HCT116 (cell line): ENCODE measurements at regions not wholly inside any gene's neighbourhood (a gene's known extent, or its start where the extent isn't known, plus 50 kb on each side); places are given as distances from the start of the nearest gene placed in this dataset.

Source experiments
- CEBPB ChIP-seq: IDR thresholded peaks from 2 replicates; pipeline ENCODE4 v1.6.1; 2012; ENCODE audit warnings: low read depth
- CTCF ChIP-seq, 3 experiments: fragments of 200-600 bp in 1 of 3; sonication (generic) in 1 of 3; IDR thresholded peaks in 2 of 3; conservative IDR thresholded peaks in 1 of 3; 2 replicates each; pipeline ENCODE4 v1.5.1; 2012 to 2017; ENCODE audit warnings: low read depth in 2 of 3, low read length in 2 of 3, antibody characterized with exemption in 1 of 3, borderline replicate concordance in 1 of 3, control low read depth in 1 of 3, mild to moderate bottlenecking in 1 of 3, mixed read lengths in 1 of 3, mixed run types in 1 of 3, moderate library complexity in 1 of 3; ENCODE audit not compliant: insufficient read depth in 1 of 3
- EZH2 ChIP-seq: fragments of 200-600 bp; sonication (generic); IDR thresholded peaks from 2 replicates; pipeline ENCODE4 v1.6.1; 2017; ENCODE audit warnings: antibody characterized with exemption, mixed run types
- POLR2A ChIP-seq: IDR thresholded peaks from 2 replicates; pipeline ENCODE4 v1.7.0; 2011; ENCODE audit warnings: borderline replicate concordance; ENCODE audit not compliant: insufficient read depth, insufficient read length; ENCODE audit errors: extremely low read depth
- RAD21 ChIP-seq: IDR thresholded peaks from 2 replicates; pipeline ENCODE4 v1.6.1; 2012; ENCODE audit warnings: low read depth, mild to moderate bottlenecking
- YY1 ChIP-seq: IDR thresholded peaks from 2 replicates; pipeline ENCODE4 v1.6.1; 2011; ENCODE audit warnings: low read length, low read depth, moderate library complexity, mild to moderate bottlenecking; ENCODE audit not compliant: insufficient replicate concordance; ENCODE audit errors: extremely low read depth
- ZNF274 ChIP-seq: fragments of 200-500 bp; sonication (Bioruptor generic); IDR thresholded peaks from 2 replicates; pipeline ENCODE4 v1.6.1; 2014; ENCODE audit warnings: mild to moderate bottlenecking, low read depth, low read length, inconsistent platforms

GRCh38 chr5:71832812-71833715 is 114.0 kb downstream of the CARTPT start:
- TF ChIP-seq EZH2 (no peak), CTCF (IDR thresholded peaks at IDR 0.05 in 2 of 3, conservative IDR thresholded peaks at IDR 0.05 in 1 of 3; ENCODE audit: borderline replicate concordance in 1 of 3, insufficient read depth in 1 of 3, low read depth in 2 of 3, low read length in 2 of 3) (no peak), POLR2A (no peak), ZNF274 (no peak), CEBPB (no peak), RAD21 (no peak), YY1 (no peak)
